LNCaP clone FGC (cell line): ENCODE measurements at regions not wholly inside any gene's neighbourhood (a gene's known extent, or its start where the extent isn't known, plus 50 kb on each side); places are given as distances from the start of the nearest gene placed in this dataset.

Experiments
- DNase-seq: peaks from one replicate; pipeline ENCODE4 v3.0.0-alpha.2; 2011; ENCODE audit warnings: low read depth
- H3K4me3 ChIP-seq: 2 replicates; pipeline ENCODE4 v1.5.1; 2011; ENCODE audit warnings: mild to moderate bottlenecking, low read depth, low read length, control low read depth
- TF ChIP-seq, protein P1 (sequence below): IDR thresholded peaks from 2 replicates; pipeline ENCODE4 v1.5.1; 2012; ENCODE audit warnings: mild to moderate bottlenecking; ENCODE audit not compliant: control insufficient read depth, insufficient read depth; ENCODE audit errors: extremely low read depth

DNA sequence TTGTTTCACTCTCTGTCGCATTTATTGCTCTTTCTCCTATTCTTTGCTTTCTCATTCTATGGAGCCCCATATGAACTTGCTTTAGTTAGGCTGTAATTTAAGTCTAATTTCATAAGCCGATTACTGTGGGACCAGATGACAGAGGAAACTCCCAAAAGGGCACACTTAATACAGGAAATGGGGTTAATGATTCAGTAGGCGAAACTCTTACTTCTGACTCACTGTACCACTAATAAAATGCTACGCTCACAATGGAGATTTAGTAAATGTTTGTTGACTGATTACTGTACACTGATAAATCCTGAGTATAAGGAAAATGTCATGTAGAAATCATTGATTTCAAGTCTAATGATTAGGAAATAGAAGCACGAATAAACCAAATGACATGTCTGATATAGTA, 276.4 kb downstream of the KLF5 start:
- no peak overlapping the region for H3K4me3 ChIP-seq
- TF ChIP-seq, protein P1, sequence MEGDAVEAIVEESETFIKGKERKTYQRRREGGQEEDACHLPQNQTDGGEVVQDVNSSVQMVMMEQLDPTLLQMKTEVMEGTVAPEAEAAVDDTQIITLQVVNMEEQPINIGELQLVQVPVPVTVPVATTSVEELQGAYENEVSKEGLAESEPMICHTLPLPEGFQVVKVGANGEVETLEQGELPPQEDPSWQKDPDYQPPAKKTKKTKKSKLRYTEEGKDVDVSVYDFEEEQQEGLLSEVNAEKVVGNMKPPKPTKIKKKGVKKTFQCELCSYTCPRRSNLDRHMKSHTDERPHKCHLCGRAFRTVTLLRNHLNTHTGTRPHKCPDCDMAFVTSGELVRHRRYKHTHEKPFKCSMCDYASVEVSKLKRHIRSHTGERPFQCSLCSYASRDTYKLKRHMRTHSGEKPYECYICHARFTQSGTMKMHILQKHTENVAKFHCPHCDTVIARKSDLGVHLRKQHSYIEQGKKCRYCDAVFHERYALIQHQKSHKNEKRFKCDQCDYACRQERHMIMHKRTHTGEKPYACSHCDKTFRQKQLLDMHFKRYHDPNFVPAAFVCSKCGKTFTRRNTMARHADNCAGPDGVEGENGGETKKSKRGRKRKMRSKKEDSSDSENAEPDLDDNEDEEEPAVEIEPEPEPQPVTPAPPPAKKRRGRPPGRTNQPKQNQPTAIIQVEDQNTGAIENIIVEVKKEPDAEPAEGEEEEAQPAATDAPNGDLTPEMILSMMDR, result no peak
- no peak for DNase-seq

DNA sequence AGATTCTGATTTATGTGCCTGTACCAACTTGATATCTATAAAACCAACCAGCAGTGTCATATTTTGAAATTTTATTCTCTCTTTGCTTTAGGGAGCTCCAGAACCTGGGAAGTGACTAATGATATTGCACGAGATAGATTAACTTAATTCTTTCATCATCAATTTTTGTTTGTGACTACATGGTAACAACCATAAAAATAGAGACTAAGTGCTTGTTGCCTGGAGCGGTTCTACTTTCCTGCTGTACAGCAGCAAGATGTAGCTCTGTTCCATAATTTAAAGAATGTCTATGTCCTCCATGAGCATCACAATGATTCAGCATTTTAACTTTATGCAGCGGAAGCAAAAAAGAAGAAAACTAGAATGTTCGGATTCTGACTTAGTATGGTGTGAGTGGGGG, 275.6 kb downstream of the KLF5 start:
- TF ChIP-seq, protein P1, result no peak
- no peak for DNase-seq
- no peak overlapping the region for H3K4me3 ChIP-seq

DNA sequence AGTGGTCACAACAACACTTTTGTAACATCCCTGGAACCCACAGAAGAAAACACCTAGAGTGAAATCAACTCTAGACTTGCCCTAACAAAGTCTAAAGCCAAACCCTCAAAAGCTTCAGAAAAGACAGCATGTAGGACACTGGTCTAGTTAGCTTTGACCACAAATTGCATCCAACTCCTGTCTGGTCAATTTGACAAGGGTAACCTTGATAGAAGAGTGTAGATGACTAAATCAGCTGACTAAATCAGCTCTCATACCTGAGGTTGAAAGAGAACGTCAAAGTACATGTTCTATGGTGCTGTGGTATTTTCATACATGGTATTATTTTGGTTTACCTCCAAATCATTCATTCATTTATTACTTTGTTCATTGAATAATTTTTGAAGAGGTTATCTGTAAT, 272.8 kb downstream of the KLF5 start:
- no peak overlapping the region for H3K4me3 ChIP-seq
- TF ChIP-seq, protein P1, result no peak

DNA sequence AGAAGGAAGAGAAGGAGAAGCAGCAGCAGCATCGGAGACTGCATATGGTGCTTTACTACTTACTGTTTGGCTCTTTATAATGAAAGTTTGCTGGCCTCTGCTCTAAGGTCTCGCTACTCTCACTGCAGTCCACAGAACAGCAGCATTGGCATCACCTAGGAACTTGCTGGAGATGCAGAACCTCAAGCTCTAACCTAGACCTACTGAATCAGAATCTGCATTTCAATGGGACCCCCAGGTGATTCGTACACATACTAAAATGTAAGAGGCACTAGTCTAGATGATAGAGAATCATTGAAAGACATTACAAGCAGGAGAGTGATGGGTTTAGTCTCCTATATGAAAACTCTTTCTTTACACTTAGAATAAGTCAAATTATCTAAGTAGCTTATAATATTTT, 270.6 kb downstream of the KLF5 start:
- TF ChIP-seq, protein P1, result no peak
- no peak for DNase-seq
- no peak overlapping the region for H3K4me3 ChIP-seq

More for the DNA sequence above, 272.8 kb downstream of the KLF5 start:
- DNase-seq, result no peak

DNA sequence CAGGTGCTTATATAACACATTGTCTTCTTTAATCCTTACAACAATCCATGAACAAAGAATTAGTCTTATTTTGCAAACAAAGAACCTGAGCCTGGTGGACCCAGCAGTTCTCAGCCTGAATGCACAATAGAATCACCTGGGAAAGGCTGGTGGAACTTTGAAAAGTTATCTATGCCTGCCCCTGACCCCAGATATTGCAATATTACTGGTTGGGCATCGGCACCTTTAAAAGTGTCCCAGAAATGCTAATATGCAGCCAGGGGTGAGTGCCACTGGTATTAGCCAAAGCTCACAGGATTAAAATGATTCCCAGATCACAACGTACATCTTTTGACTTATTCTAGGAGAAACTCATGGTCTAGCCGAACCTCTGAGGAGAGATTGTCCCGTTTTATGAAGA, 268.8 kb downstream of the KLF5 start:
- H3K4me3 ChIP-seq, result no peak overlapping the region
- TF ChIP-seq, protein P1, result no peak
- no peak for DNase-seq

DNA sequence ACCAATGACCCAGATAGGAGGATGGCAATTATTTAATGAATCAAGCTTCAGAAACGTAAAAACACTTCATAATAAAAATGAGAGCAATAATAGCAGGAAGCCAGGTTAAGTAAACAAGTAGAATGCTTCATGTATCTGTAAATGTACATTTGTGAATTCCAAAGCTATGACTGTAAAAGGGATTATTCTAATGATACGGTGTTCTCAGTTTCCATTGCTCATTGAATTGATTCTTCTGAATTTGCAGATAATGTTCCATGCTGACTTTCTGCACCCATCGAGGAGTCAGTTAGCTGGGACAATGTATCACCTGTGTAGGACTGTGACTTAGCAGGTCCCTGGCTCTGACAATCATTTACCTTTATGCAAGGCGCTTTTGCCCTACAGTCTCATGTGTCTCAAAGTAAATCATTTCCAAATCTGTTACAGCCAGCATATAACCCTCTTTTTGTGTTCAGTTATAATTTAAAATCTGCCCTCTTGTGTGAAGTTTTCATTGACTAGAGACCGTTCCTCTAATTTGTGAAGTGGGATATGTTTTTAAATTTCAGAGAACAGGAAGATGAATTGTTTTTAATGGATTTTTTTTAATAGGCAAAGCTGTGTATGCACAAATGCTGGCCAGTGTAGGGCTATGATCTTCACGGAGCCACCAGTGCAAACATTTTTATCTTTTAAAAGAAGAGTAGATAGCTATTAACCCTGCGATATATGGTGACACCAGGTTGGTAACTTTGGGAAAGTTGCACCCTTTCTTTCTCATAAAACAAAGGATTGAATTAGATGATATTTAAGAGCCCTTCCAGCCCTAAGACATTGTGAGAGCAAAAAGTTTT, 267.1 kb downstream of the KLF5 start:
- TF ChIP-seq, protein P1, result no peak
- no peak for DNase-seq
- H3K4me3 ChIP-seq, result no peak overlapping the region
